ENCODE measurements at regions not wholly inside any gene's neighbourhood (a gene's known extent, or its start where the extent isn't known, plus 50 kb on each side); places are given as distances from the start of the nearest gene placed in this dataset.
"Not testable (repeated sequence)": the region's sequence is repeated elsewhere in the genome, so short reads cannot be mapped to it uniquely, and the experiment has no call there.

DNA sequence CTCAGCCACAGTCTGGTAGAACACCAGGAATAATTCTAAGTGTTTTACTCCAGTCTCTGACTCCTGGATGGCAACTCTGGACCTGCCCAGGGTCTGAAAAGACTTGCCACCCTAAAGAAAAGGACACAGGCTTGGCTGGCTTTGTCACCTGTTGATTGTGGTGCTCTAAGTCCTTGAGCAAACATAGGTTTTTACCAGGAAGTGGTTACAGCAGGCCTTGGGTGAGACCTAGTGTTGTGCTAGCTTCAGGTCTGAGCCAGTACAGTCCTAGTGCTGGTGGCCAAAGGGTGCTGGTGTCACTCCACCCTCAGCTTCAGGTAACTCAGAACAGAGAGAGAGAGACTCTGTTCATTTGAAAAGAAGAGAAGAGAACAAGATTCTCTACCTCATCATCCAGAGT, 1239.4 kb upstream of the CRIM1 start:
- no peak for DNase-seq (ENCODE audit: low read depth in 1 of 2, low spot score in 1 of 2)
- Histone ChIP-seq H3K4me3 (no peak overlapping the region), H3K27ac (no peak overlapping the region), H3K27me3 (no peaks in the 10 kb centered on the region), H3K9me3 (ENCODE audit: low read depth) (no peaks in the 10 kb centered on the region), H3K36me3 (no peaks in the 10 kb centered on the region), H3K4me1 (ENCODE audit: low read depth) (no peaks in the 10 kb centered on the region)
- TF ChIP-seq, protein P1, sequence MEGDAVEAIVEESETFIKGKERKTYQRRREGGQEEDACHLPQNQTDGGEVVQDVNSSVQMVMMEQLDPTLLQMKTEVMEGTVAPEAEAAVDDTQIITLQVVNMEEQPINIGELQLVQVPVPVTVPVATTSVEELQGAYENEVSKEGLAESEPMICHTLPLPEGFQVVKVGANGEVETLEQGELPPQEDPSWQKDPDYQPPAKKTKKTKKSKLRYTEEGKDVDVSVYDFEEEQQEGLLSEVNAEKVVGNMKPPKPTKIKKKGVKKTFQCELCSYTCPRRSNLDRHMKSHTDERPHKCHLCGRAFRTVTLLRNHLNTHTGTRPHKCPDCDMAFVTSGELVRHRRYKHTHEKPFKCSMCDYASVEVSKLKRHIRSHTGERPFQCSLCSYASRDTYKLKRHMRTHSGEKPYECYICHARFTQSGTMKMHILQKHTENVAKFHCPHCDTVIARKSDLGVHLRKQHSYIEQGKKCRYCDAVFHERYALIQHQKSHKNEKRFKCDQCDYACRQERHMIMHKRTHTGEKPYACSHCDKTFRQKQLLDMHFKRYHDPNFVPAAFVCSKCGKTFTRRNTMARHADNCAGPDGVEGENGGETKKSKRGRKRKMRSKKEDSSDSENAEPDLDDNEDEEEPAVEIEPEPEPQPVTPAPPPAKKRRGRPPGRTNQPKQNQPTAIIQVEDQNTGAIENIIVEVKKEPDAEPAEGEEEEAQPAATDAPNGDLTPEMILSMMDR (IDR thresholded peaks at IDR 0.05; ENCODE audit: low read depth, low read length): no peak

DNA sequence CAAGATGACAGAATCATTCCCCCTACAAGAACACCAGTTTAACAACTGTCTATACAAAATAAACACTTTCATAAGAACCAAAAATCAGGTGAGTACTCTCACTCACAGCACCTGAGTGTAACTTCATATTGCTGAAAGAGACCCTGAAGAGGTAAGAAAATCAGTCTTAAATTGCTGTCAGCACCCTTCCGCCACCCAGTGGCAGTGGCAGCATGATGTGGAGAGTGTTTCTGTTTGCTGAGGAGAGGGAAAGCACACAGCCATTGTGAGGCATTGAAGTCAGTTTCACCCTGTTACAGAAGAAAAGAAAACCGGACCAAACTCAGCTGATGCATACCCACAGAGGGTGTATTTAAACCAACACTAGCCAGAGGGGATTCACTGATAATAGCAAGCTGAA, 1240.8 kb upstream of the CRIM1 start:
- no peak overlapping the region for H3K27ac ChIP-seq
- TF ChIP-seq, protein P1 (IDR thresholded peaks at IDR 0.05; ENCODE audit: low read depth, low read length): no peak
- H3K36me3 ChIP-seq: no peaks in the 10 kb centered on the region
- no peaks in the 10 kb centered on the region for H3K9me3 ChIP-seq (ENCODE audit: low read depth)
- peak in 1 of 2 donors; percentile 54 for DNase-seq (ENCODE audit: low read depth in 1 of 2, low spot score in 1 of 2)
- H3K4me3 ChIP-seq: no peak overlapping the region
- H3K27me3 ChIP-seq: no peaks in the 10 kb centered on the region
- no peaks in the 10 kb centered on the region for H3K4me1 ChIP-seq (ENCODE audit: low read depth)

DNA sequence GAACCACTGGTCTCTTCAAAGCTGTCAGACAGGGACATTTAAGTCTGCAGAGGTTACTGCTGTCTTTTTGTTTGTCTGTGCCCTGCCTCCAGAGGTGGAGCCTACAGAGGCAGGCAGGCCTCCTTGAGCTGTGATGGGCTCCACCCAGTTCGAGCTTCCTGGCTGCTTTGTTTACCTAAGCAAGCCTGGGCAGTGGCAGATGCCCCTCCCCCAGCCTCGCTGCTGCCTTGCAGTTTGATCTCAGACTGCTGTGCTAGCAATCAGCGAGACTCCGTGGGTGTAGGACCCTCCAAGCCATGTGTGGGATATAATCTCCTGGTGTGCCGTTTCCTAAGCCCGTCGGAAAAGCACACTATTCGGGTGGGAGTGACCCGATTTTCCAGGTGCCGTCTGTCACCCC, 1243.2 kb upstream of the CRIM1 start:
- not testable (repeated sequence) for H3K9me3 ChIP-seq (ENCODE audit: low read depth); H3K4me3 ChIP-seq

DNA sequence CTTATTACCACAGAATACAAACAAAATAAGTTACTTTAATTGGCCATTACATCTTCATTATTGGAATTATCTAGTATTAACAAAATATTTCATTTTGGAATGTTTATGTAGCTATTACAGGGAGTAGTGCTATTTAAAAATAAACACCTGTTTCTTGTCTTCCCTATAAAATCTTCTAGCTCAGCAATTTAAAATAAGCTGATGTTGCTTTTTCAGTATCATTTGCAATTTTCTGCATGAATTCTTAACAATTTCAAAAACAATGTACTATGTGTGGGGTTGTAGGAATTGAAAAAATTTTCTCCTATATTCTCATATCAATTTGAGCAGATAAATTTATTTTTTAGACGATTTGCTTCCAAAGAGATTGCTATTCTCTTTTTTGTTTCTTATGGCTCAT, 1251.3 kb upstream of the CRIM1 start:
- TF ChIP-seq, protein P1 (IDR thresholded peaks at IDR 0.05; ENCODE audit: low read depth, low read length): no peak
- Histone ChIP-seq H3K36me3 (no peaks in the 10 kb centered on the region), H3K4me1 (ENCODE audit: low read depth) (no peaks in the 10 kb centered on the region), H3K27me3 (no peaks in the 10 kb centered on the region), H3K27ac (no peak overlapping the region), H3K4me3 (no peak overlapping the region), H3K9me3 (ENCODE audit: low read depth) (no peaks in the 10 kb centered on the region)
- DNase-seq (ENCODE audit: low read depth in 1 of 2, low spot score in 1 of 2): no peak

More for the DNA sequence above, 1243.2 kb upstream of the CRIM1 start:
- not testable (repeated sequence) for H3K27ac ChIP-seq; DNase-seq (ENCODE audit: low read depth in 1 of 2, low spot score in 1 of 2); H3K4me1 ChIP-seq (ENCODE audit: low read depth); H3K27me3 ChIP-seq; H3K36me3 ChIP-seq

DNA sequence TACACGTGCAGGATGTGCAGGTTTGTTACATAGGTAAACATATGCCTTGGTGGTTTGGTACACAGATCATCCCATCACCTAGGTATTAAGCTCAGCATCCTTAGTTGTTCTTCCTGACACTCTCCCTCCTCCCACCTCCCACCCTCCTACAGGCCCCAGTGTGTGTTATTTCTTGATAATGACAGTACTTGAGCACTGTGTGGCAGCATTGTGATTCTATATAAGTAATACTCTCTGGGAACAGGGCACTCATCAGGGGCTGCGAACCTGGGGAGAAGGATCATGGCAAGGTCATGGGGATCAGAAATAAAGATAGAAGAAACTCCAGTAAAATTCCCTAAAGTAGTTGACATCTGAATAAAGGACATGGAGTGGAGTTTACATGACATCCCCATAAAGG, 1256.2 kb upstream of the CRIM1 start:
- H3K36me3 ChIP-seq: no peaks in the 10 kb centered on the region
- TF ChIP-seq, protein P1 (IDR thresholded peaks at IDR 0.05; ENCODE audit: low read depth, low read length): no peak

DNA sequence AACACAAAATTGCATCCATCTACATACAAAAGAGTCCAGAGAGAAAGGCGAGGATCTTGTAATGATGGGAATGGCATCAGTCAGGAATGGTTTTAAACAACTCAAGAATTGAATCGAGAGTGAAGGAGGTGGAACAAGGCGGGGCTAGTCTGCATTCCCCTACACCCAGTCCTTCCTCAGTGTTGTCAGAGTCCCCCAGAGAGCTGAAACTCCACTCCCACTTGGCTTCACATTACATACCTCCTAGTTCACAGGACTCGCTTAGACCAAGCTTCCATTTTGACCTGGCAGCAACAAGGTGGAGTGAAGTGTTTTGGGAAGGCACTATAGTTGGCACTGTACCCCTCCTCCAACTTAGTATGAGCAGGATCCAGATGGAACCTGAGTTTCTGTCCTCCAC, 1273.5 kb upstream of the CRIM1 start:
- Histone ChIP-seq H3K27ac (no peak overlapping the region), H3K36me3 (no peaks in the 10 kb centered on the region), H3K9me3 (ENCODE audit: low read depth) (no peaks in the 10 kb centered on the region), H3K4me3 (no peak overlapping the region), H3K4me1 (ENCODE audit: low read depth) (no peaks in the 10 kb centered on the region), H3K27me3 (no peaks in the 10 kb centered on the region)
- DNase-seq (ENCODE audit: low read depth in 1 of 2, low spot score in 1 of 2): no peak
- TF ChIP-seq, protein P1 (IDR thresholded peaks at IDR 0.05; ENCODE audit: low read depth, low read length): no peak

More for the DNA sequence above, 1256.2 kb upstream of the CRIM1 start:
- peak in 1 of 2 donors; percentile 11 for DNase-seq (ENCODE audit: low read depth in 1 of 2, low spot score in 1 of 2)
- Histone ChIP-seq H3K9me3 (ENCODE audit: low read depth) (no peaks in the 10 kb centered on the region), H3K27ac (no peak overlapping the region), H3K4me1 (ENCODE audit: low read depth) (no peaks in the 10 kb centered on the region), H3K4me3 (no peak overlapping the region), H3K27me3 (no peaks in the 10 kb centered on the region)
